Esophagus squamous epithelium (tissue), 4 donors: ENCODE measurements at regions not wholly inside any gene's neighbourhood (a gene's known extent, or its start where the extent isn't known, plus 50 kb on each side); places are given as distances from the start of the nearest gene placed in this dataset.

Experiments
- CTCF ChIP-seq, 6 experiments: fragments of 450-650 bp in 4 of 6; fragments of 200-600 bp in 2 of 6; sonication (generic) in 2 of 6; IDR thresholded peaks; one replicate each; pipeline ENCODE4 v1.5.1; 2016 to 2019; ENCODE audit warnings: antibody characterized with exemption in 6 of 6, mild to moderate bottlenecking in 4 of 6, moderate library complexity in 4 of 6
- POLR2A ChIP-seq, 4 donors: fragments of 450-650 bp; IDR thresholded peaks; one replicate each; pipeline ENCODE4 v1.6.1; 2017; ENCODE audit warnings: antibody characterized with exemption in 4 of 4, mild to moderate bottlenecking in 4 of 4, moderate library complexity in 3 of 4

DNA sequence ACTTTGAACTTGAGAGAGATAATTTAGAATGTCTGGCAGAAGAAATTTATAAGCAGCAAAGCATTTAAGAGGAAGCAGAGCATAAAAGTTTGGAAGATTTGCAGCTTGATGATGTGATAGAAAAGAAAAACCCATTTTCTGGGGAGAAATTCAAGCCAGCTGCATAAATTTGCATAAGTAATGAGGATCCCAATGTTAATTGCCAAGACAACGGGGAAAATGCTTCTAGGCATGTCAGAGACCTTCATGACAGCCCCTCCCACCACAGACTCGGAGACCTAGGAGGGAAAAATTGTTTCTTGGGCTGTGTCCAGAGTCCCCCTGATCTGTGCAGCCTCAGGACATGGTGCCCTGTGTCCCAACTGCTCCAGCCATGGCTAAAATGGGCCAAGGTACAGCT is 263.6 kb upstream of the POT1 start:
- TF ChIP-seq CTCF (IDR thresholded peaks at IDR 0.05) (no peak), POLR2A (IDR thresholded peaks at IDR 0.05) (no peak)
